SK-N-MC (cell line): ENCODE measurements at regions not wholly inside any gene's neighbourhood (a gene's known extent, or its start where the extent isn't known, plus 50 kb on each side); places are given as distances from the start of the nearest gene placed in this dataset.

ENCODE experiments used
- EZH2 ChIP-seq: fragments of 200-600 bp; sonication (generic); IDR thresholded peaks from one replicate; pipeline ENCODE4 v1.6.1; 2017; ENCODE audit warnings: antibody characterized with exemption
- POLR2AphosphoS5 ChIP-seq: IDR thresholded peaks from 2 replicates; pipeline ENCODE4 v1.6.1; 2012; ENCODE audit warnings: mild to moderate bottlenecking, low read depth, low read length, borderline replicate concordance

DNA sequence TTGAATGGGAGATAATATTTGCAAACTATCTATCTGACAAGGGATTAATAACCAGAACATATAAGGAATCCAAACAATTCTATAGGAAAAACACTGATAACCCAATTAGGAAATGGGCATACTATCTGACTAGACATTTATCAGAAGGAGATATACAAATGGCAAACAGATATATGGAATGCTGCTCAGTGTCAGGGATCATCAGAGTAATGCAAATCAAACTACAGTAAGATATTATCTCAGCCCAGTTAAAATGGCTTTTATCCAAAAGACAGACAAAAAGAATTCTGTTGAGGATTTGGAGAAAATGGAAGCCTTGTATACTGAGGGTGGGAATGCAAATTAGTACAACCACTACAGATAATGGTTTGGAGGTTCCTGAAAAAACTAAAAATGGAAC is 758.0 kb upstream of the B3GALT2 start:
- TF ChIP-seq EZH2 (no peak), POLR2AphosphoS5 (no peak)
